Fibroblast of skin of right biceps (primary cell): ENCODE measurements at regions not wholly inside any gene's neighbourhood (a gene's known extent, or its start where the extent isn't known, plus 50 kb on each side); places are given as distances from the start of the nearest gene placed in this dataset.

Source experiments
- DNase-seq: peaks from one replicate; pipeline ENCODE4 v3.0.0-alpha.2; 2013

DNA sequence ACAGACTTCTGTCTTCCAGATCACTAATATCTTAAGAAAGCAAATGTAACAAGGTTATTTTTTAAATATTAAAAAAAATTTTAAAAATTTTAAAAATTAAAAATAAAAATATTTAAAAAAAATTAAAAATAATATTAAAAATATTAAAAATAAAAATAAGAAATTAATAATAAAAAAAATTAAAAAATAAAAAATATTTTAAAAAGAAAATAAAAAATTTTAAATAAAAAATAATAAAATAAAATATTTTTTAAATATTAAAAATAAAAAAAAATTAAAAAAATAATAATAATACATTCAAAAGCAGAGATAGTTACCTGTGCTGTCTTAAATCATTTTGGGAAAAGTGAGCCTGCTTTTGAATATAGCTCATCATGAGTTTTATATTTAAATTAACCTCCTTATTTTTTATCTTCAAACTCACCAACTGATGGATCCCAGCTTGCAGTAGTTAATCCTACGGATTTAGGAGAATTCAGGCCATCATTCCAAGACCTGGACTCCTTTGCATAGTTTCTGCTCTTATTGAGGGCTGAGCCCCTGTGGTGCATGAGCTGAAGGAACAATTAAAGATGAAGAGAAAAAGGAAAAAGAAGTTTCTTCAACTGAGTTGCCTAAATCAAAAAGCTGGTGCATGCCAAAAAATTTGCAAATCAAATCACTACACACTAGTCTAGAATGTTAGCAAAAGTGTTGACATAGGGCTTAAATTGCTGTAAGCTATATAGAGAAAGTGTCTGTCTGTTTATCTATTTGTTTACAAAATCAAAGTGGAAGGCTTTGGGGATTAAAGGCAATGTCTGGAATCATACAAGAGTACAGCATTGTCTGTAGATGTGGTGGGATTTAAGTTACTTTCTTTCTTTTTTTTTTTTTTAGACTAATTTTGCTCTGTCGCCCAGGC, 50.5 kb upstream of the ZNF438 start:
- DNase-seq, result no peak

DNA sequence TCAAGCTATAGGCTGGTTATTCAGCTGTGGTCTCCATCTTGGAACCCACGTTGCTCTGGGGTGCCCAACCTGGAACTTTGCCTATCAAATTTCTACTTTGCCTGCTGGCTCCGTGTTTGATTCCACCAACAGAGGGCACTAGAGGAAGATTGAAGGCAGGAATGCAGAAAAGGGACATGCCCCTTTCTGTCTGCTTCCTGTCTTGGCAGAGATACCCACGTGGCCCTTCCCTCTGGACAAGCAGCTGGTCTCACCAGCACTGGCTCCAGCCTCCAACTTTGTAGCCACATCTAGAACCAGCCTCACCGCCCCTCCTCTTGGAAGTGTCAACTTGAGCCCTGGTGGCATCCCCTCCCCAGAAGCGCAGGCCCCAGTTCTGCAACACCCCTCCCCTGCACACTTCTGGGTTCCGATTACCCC, 52.1 kb upstream of the ZNF438 start:
- peak; percentile 66 for DNase-seq

DNA sequence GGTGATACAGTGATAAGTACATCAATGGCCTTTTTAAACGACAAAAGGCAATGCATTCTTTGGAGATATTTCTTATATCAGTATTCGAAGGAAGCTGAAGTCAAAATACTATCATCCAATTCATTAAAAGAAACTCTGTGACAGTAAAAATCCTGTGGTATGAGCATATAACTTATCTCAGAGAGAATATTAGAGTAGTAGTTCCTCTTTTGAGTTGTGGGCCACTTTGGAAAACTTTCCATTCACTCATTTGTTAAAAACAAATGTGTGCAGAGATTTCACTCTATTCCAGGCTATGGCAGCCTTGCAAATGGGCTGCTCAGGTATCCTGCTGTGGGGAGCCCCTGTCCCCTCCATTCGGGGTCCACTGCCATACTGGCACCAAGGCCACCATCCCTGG, 55.3 kb upstream of the ZNF438 start:
- no peak for DNase-seq

- DNase-seq, result no peak
Measured at GRCh38 chr10:31087851-31088250, 56.2 kb upstream of the ZNF438 start.

DNA sequence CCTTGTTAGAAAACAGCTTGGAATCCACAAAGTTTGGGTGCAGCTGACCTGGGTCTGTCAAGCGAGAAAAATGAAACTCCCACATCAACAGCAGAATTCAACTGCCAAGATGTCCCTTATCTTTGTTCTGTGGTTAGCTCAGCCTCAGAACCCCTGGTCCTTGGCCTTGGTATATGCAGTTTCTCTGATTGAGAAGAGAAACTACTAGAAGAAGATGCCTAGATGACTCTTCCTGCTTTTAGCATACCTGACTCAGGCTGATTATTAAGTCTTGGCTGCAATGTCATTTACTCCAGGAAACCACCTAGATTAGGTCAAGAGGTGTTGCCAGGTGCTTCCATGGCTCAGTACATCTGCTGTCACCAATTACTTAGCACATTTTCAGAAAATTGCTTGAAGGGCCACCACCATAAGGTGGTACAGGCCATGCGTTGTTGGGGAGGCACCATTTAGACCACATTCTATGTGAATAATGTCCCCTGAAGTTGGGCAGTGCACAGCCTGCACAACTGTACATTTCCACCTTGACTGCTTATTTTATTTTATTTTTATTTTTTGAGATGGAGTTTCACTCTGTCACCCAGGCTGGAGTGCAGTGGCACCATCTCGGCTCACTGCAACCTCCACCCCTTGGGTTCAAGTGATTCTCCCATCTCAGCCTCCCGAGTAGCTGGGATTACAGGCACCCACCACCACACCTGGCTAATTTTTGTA, 59.4 kb upstream of the ZNF438 start:
- no peak for DNase-seq

- no peak for DNase-seq
Measured at GRCh38 chr10:31095677-31096560, 64.3 kb upstream of the ZNF438 start.

- DNase-seq, result peak; percentile 25
Measured at GRCh38 chr10:31098046-31098445, 66.4 kb upstream of the ZNF438 start.

- DNase-seq, result peak; percentile 22
Measured at GRCh38 chr10:31099094-31099493, 67.4 kb upstream of the ZNF438 start.

DNA sequence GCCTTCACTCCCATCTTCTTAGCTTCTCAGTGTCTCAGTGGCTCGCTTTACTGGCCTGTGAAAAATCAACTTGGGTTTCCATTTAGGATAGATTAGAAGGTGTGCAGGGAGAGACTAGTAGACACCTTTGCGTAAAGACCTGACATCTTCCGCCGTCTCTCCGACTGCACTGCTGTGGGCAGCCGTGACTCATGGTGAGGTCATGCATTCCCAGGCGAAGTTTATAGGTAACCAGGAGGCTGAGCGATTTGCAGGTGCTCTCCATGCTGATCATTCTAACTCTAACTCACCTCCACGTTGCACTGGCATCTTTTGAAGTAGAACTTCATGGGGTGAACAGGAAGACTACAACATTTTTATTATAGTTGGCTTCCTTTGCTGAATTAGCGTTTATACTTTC, 68.0 kb upstream of the ZNF438 start:
- DNase-seq, result no peak

GRCh38 chr10:31100115-31100601, 68.5 kb upstream of the ZNF438 start:
- DNase-seq, result no peak

GRCh38 chr10:31100662-31101061, 69.0 kb upstream of the ZNF438 start:
- DNase-seq, result no peak

DNA sequence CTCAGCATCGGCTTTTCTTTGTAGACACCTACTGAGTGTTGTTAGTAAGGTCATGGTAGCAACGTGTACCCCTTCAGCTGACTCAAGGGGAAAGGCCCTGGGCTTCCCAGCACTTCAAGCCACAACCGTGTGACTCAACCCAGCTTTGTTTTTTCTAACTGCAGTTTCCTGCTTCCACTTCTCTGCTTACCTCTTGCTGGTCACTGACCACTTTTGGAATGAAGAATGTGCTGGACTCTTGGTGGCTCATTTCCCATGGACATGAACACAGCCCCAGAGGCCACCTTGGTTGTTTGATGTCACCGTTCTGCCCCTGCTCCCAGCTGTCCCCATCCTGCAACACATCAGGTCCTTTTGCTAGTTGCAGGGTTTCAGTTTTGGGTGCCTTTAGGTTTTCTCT, 69.5 kb upstream of the ZNF438 start:
- peak; percentile 87 for DNase-seq

DNA sequence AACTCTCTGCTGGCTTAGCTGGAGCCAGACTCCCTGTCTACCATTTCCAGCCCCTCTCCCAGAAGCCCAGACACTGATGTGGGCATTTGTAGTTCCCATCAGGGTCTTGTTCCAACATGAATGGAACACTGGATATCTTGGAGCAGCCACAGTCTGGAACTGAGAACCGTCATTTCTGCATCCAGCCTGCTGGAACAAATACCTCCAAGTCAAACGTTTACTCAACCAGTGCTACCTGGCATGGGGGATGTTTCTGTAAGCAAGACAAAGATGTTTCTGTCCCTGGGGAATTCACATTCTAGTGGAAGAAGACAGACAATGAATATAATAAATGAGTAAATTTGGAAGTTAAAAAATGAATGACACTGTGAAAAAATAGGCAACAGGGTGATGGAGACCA, 70.8 kb upstream of the ZNF438 start:
- DNase-seq, result no peak

GRCh38 chr10:31103112-31103511, 71.4 kb upstream of the ZNF438 start:
- DNase-seq, result no peak

DNA sequence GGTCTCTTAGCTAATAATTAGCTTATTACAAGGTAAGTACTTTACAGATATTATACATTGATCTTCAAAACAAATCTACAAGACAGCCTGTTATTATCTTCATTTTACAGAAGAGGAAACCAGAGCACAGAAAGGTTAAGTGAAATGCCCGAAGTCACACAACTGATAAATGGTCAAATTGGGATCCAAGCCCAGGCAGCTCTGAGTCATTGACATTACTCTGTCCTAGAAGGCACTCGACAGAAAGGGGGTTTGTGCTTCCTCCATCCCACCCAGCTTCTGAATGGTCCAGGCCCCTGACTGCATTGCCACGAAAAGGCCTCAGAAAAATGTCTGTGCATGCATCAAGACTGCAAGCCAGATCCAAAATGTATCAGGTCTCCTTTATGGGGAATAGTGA, 81.3 kb upstream of the ZNF438 start:
- peak; percentile 30 for DNase-seq

DNA sequence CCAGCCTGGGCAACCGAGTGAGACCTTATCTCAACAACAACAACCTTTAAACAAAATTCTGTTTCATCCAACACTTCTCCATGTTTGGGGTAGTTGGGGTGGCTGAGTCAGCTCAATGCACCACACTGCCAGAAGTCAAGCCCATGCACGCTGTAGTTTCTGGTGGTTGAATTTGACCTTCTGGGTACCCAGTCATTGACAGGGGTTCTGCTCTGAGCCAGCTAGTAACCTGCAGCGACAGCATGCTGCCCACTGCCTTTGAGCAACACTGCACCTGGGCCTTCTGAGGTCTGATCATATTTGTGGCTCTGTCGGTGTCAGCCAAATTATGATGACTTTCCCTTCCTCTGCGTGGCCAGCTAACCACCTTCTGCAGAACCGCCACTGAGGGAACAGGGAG, 84.6 kb upstream of the ZNF438 start:
- no peak for DNase-seq

GRCh38 chr10:31118556-31118955, 86.9 kb upstream of the ZNF438 start:
- DNase-seq, result peak; percentile 92

DNA sequence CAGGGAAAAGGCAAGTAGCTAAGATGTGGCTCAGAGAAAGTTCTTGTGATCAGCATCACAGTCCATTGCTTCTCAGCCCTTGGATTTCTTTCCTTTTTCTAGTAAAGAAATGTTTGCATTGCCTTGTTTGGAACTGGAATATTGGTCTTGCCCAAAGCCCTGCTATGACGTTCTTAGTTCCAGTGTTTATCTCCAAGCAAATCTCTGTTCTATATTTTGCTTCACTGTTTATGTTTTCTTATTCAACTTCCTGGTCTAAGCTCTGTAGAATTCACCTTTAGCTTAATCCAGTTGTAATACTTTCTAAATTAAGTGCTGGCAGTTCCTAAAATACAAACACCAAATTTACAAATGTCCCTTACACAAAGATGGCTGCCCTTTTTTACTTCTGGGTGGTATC, 88.7 kb upstream of the ZNF438 start:
- DNase-seq, result no peak

DNA sequence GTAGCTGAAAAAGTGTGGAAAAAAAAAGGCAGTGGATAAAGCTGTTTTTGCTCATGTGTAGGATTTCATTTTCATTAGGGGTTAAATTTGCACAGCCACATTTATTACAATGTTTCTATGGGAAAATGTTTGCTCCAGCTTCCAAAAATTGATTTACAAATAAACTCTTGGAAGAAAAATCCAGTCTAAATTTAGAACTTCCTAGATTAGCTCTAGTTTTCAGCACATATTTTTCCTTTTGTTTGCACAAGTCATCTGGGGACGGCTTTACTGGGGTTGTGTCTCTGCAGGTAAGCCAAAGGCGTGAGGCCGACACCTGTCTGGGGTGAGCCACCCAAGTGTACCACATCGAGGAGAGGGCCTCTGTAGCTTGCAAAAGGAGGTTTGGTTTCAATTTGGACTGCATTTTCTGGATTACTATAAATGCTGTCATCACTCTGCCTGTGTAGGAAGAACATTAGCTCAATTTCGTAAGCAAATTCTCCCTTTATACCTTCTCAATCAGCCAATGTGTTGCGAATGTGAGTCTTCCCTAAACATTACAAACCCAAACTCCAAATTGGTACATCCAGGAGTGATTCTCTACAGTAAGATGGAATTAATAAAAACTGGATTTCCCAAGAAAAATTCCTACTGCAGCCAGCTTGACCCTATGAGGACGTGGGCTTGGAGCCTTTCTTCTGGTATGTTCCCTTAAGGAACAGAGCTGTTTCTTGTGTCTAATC, 89.5 kb upstream of the ZNF438 start:
- DNase-seq, result peak; percentile 63

DNA sequence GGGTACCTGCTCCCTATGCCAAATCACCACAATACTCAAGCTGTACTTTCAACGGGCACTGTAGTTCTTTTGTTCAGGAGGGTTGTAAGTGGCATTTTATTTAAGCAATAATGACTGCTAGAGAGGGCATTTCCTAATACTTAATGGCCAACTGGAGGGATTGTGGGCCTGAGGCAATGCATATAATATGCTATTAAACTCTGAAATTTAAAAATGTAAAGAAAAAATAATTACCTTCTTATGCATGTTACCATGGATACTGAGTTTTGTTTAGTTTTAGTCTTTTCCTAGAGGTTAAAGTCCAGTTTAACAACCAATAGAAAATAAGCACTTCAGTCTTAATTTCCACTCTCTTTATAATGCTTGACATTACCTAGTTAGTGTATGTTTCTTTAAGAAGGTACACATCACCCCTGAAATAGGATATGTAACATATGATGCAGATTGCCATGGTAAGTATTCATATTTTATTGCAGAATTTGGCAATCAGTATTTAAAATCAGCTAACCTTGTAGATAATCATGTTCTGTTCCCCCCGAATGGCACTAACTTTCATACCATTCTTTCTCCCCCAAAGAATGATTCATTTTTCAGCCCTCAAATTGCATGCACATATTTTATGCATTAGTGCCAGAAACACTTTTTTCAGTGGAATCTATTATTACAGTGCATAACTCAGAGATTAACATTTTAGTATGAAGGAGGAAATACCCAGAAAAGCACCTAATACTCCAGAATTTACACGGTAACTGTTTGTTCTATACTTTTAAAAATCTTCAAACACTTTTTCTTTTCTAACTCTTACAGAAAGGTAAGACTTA, 90.3 kb upstream of the ZNF438 start:
- peak; percentile 89 for DNase-seq

DNA sequence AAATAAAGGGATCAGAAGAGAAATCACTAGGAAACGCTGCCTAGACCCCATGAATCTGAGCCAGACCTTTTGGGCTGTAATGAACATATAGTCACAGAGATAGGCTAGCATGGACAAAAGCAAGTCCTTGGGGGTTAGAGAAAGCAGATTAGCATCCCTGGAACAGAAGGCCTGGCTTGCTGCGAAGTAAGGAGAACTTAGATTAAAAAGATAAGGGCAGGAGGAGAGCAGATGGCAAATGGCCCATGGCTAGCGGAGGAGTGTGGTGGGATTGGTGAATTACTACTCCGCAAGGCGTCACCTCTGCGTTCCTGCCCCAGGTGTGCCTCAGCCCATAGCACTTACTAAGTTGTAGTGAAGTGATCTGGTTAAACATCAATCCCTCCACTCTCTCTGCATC, 92.3 kb upstream of the ZNF438 start:
- DNase-seq, result no peak
